ENCODE measurements at regions not wholly inside any gene's neighbourhood (a gene's known extent, or its start where the extent isn't known, plus 50 kb on each side); places are given as distances from the start of the nearest gene placed in this dataset.
A peak's percentile ranks its signal among the peaks of the same experiment; 100 is the strongest.

GRCh38 chr6:7664003-7664402 is 61.9 kb upstream of the BMP6 start:
- H3K4me3 ChIP-seq (ENCODE audit: low read length): no peak overlapping the region
- no peak overlapping the region for H3K4me2 ChIP-seq (ENCODE audit: low read length)
- peaks cover 7% of the 10 kb centered on the region for H3K27me3 ChIP-seq (ENCODE audit: control insufficient read depth, insufficient read depth, low read length)
- H3K9ac ChIP-seq (ENCODE audit: low read depth, low read length): no peak overlapping the region
- H3K9me3 ChIP-seq (replicated peaks; ENCODE audit: low read length): no peaks in the 10 kb centered on the region
- no peaks in the 10 kb centered on the region for H3K4me1 ChIP-seq (ENCODE audit: control insufficient read depth, insufficient read depth, low read length)
- no peaks in the 10 kb centered on the region for H3K36me3 ChIP-seq (ENCODE audit: insufficient read depth, low read length)

- peaks cover 32% of the 10 kb centered on the region for H3K4me1 ChIP-seq (ENCODE audit: control insufficient read depth, insufficient read depth, low read length)
- H3K27me3 ChIP-seq (ENCODE audit: control insufficient read depth, insufficient read depth, low read length): no peaks in the 10 kb centered on the region
- H3K4me3 ChIP-seq (ENCODE audit: low read length): no peak overlapping the region
- H3K4me2 ChIP-seq (ENCODE audit: low read length): no peak overlapping the region
- no peaks in the 10 kb centered on the region for H3K9me3 ChIP-seq (replicated peaks; ENCODE audit: low read length)
- no peak overlapping the region for H3K9ac ChIP-seq (ENCODE audit: low read depth, low read length)
- no peaks in the 10 kb centered on the region for H3K36me3 ChIP-seq (ENCODE audit: insufficient read depth, low read length)
Measured at GRCh38 chr6:7668936-7669335, 57.0 kb upstream of the BMP6 start.

GRCh38 chr6:7669742-7670141 is 56.2 kb upstream of the BMP6 start:
- H3K4me2 ChIP-seq (ENCODE audit: low read length): no peak overlapping the region
- H3K27me3 ChIP-seq (ENCODE audit: control insufficient read depth, insufficient read depth, low read length): no peaks in the 10 kb centered on the region
- H3K9me3 ChIP-seq (replicated peaks; ENCODE audit: low read length): no peaks in the 10 kb centered on the region
- H3K4me3 ChIP-seq (ENCODE audit: low read length): no peak overlapping the region
- no peak overlapping the region for H3K9ac ChIP-seq (ENCODE audit: low read depth, low read length)
- H3K4me1 ChIP-seq (ENCODE audit: control insufficient read depth, insufficient read depth, low read length): peaks cover 32% of the 10 kb centered on the region
- no peaks in the 10 kb centered on the region for H3K36me3 ChIP-seq (ENCODE audit: insufficient read depth, low read length)

GRCh38 chr6:7671076-7671475 is 54.8 kb upstream of the BMP6 start:
- Histone ChIP-seq H3K4me2 (ENCODE audit: low read length) (peak overlapping the region; percentile 40), H3K27me3 (ENCODE audit: control insufficient read depth, insufficient read depth, low read length) (no peaks in the 10 kb centered on the region), H3K9me3 (replicated peaks; ENCODE audit: low read length) (no peaks in the 10 kb centered on the region), H3K36me3 (ENCODE audit: insufficient read depth, low read length) (no peaks in the 10 kb centered on the region), H3K9ac (ENCODE audit: low read depth, low read length) (peak overlapping the region; percentile 49), H3K4me1 (ENCODE audit: control insufficient read depth, insufficient read depth, low read length) (peaks cover 32% of the 10 kb centered on the region), H3K4me3 (ENCODE audit: low read length) (no peak overlapping the region)

- H3K27me3 ChIP-seq (ENCODE audit: control insufficient read depth, insufficient read depth, low read length): no peaks in the 10 kb centered on the region
- no peaks in the 10 kb centered on the region for H3K36me3 ChIP-seq (ENCODE audit: insufficient read depth, low read length)
- peaks cover 32% of the 10 kb centered on the region for H3K4me1 ChIP-seq (ENCODE audit: control insufficient read depth, insufficient read depth, low read length)
- H3K4me3 ChIP-seq (ENCODE audit: low read length): no peak overlapping the region
- peak overlapping the region; percentile 49 for H3K9ac ChIP-seq (ENCODE audit: low read depth, low read length)
- H3K4me2 ChIP-seq (ENCODE audit: low read length): peak overlapping the region; percentile 26
- no peaks in the 10 kb centered on the region for H3K9me3 ChIP-seq (replicated peaks; ENCODE audit: low read length)
Measured at GRCh38 chr6:7671581-7671980, 54.3 kb upstream of the BMP6 start.

- H3K4me1 ChIP-seq (ENCODE audit: control insufficient read depth, insufficient read depth, low read length): peaks cover 32% of the 10 kb centered on the region
- peak overlapping the region; percentile 49 for H3K9ac ChIP-seq (ENCODE audit: low read depth, low read length)
- no peaks in the 10 kb centered on the region for H3K9me3 ChIP-seq (replicated peaks; ENCODE audit: low read length)
- peak overlapping the region; percentile 62 for H3K4me2 ChIP-seq (ENCODE audit: low read length)
- H3K4me3 ChIP-seq (ENCODE audit: low read length): peak overlapping the region; percentile 45
- no peaks in the 10 kb centered on the region for H3K36me3 ChIP-seq (ENCODE audit: insufficient read depth, low read length)
- H3K27me3 ChIP-seq (ENCODE audit: control insufficient read depth, insufficient read depth, low read length): no peaks in the 10 kb centered on the region
Measured at GRCh38 chr6:7672066-7673062, 53.5 kb upstream of the BMP6 start.

- H3K4me1 ChIP-seq (ENCODE audit: control insufficient read depth, insufficient read depth, low read length): peaks cover 32% of the 10 kb centered on the region
- H3K36me3 ChIP-seq (ENCODE audit: insufficient read depth, low read length): no peaks in the 10 kb centered on the region
- peak overlapping the region; percentile 62 for H3K4me2 ChIP-seq (ENCODE audit: low read length)
- no peaks in the 10 kb centered on the region for H3K27me3 ChIP-seq (ENCODE audit: control insufficient read depth, insufficient read depth, low read length)
- H3K4me3 ChIP-seq (ENCODE audit: low read length): peak overlapping the region; percentile 45
- H3K9ac ChIP-seq (ENCODE audit: low read depth, low read length): peak overlapping the region; percentile 4
- H3K9me3 ChIP-seq (replicated peaks; ENCODE audit: low read length): no peaks in the 10 kb centered on the region
Measured at GRCh38 chr6:7673063-7673536, 52.8 kb upstream of the BMP6 start.

- Histone ChIP-seq H3K27me3 (ENCODE audit: control insufficient read depth, insufficient read depth, low read length) (no peaks in the 10 kb centered on the region), H3K9me3 (replicated peaks; ENCODE audit: low read length) (no peaks in the 10 kb centered on the region), H3K4me3 (ENCODE audit: low read length) (no peak overlapping the region), H3K4me2 (ENCODE audit: low read length) (no peak overlapping the region), H3K36me3 (ENCODE audit: insufficient read depth, low read length) (no peaks in the 10 kb centered on the region), H3K4me1 (ENCODE audit: control insufficient read depth, insufficient read depth, low read length) (peaks cover 32% of the 10 kb centered on the region), H3K9ac (ENCODE audit: low read depth, low read length) (no peak overlapping the region)
Measured at GRCh38 chr6:7674291-7674690, 51.6 kb upstream of the BMP6 start.

GRCh38 chr6:7675353-7675945 is 50.5 kb upstream of the BMP6 start:
- H3K4me1 ChIP-seq (ENCODE audit: control insufficient read depth, insufficient read depth, low read length): peaks cover 32% of the 10 kb centered on the region
- no peak overlapping the region for H3K4me2 ChIP-seq (ENCODE audit: low read length)
- H3K27me3 ChIP-seq (ENCODE audit: control insufficient read depth, insufficient read depth, low read length): peaks cover 10% of the 10 kb centered on the region
- no peaks in the 10 kb centered on the region for H3K36me3 ChIP-seq (ENCODE audit: insufficient read depth, low read length)
- H3K4me3 ChIP-seq (ENCODE audit: low read length): no peak overlapping the region
- H3K9ac ChIP-seq (ENCODE audit: low read depth, low read length): no peak overlapping the region
- H3K9me3 ChIP-seq (replicated peaks; ENCODE audit: low read length): no peaks in the 10 kb centered on the region

Measured in skeletal muscle satellite cell (primary cell).